ENCODE measurements at regions not wholly inside any gene's neighbourhood (a gene's known extent, or its start where the extent isn't known, plus 50 kb on each side); places are given as distances from the start of the nearest gene placed in this dataset.
"Not testable (repeated sequence)": the region's sequence is repeated elsewhere in the genome, so short reads cannot be mapped to it uniquely, and the experiment has no call there.

GRCh38 chrX:13518126-13518525 is 51.3 kb upstream of the EGFL6 start:
- DNase-seq (ENCODE audit: low read depth in 2 of 2) = no peak

- no peak for DNase-seq (ENCODE audit: low read depth in 2 of 2)
Measured at GRCh38 chrX:13515211-13515930, 54.0 kb upstream of the EGFL6 start.

- no peak for DNase-seq (ENCODE audit: low read depth in 2 of 2)
Measured at GRCh38 chrX:13511944-13512330, 57.5 kb upstream of the EGFL6 start.

GRCh38 chrX:13511241-13511943 is 58.0 kb upstream of the EGFL6 start:
- DNase-seq (ENCODE audit: low read depth in 2 of 2) = no peak

- no peak for DNase-seq (ENCODE audit: low read depth in 2 of 2)
Measured at GRCh38 chrX:13507893-13508292, 61.5 kb upstream of the EGFL6 start.

- peak; percentile 6 to 15 for DNase-seq (ENCODE audit: low read depth in 2 of 2)
Measured at GRCh38 chrX:13506574-13506973, 62.8 kb upstream of the EGFL6 start.

GRCh38 chrX:13502590-13502989 is 66.8 kb upstream of the EGFL6 start:
- no peak for DNase-seq (ENCODE audit: low read depth in 2 of 2)

GRCh38 chrX:13499736-13500135 is 69.7 kb upstream of the EGFL6 start:
- no peak for DNase-seq (ENCODE audit: low read depth in 2 of 2)

GRCh38 chrX:13498238-13498637 is 71.2 kb upstream of the EGFL6 start:
- no peak for DNase-seq (ENCODE audit: low read depth in 2 of 2)

GRCh38 chrX:13495232-13495631 is 74.2 kb upstream of the EGFL6 start:
- DNase-seq (ENCODE audit: low read depth in 2 of 2) = no peak

GRCh38 chrX:13494562-13494961 is 74.8 kb upstream of the EGFL6 start:
- no peak for DNase-seq (ENCODE audit: low read depth in 2 of 2)

- DNase-seq (ENCODE audit: low read depth in 2 of 2) = no peak
Measured at GRCh38 chrX:13493659-13494058, 75.7 kb upstream of the EGFL6 start.

GRCh38 chrX:13492286-13492685 is 77.1 kb upstream of the EGFL6 start:
- no peak for DNase-seq (ENCODE audit: low read depth in 2 of 2)

GRCh38 chrX:13491061-13491460 is 78.3 kb upstream of the EGFL6 start:
- no peak for DNase-seq (ENCODE audit: low read depth in 2 of 2)

- DNase-seq (ENCODE audit: low read depth in 2 of 2) = no peak
Measured at GRCh38 chrX:13489454-13489853, 79.9 kb upstream of the EGFL6 start.

GRCh38 chrX:13487731-13488505 is 81.5 kb upstream of the EGFL6 start:
- peak in 1 of 2 donors; percentile 3 for DNase-seq (ENCODE audit: low read depth in 2 of 2)

- DNase-seq (ENCODE audit: low read depth in 2 of 2) = no peak
Measured at GRCh38 chrX:13485167-13485566, 84.2 kb upstream of the EGFL6 start.

- DNase-seq (ENCODE audit: low read depth in 2 of 2) = peak in 1 of 2 donors; percentile 10
Measured at GRCh38 chrX:13483773-13484172, 85.6 kb upstream of the EGFL6 start.

GRCh38 chrX:13482746-13483541 is 86.5 kb upstream of the EGFL6 start:
- no peak for DNase-seq (ENCODE audit: low read depth in 2 of 2)

GRCh38 chrX:13480780-13481179 is 88.6 kb upstream of the EGFL6 start:
- DNase-seq (ENCODE audit: low read depth in 2 of 2) = not testable (repeated sequence)

GRCh38 chrX:13479452-13479813 is 90.0 kb upstream of the EGFL6 start:
- no peak for DNase-seq (ENCODE audit: low read depth in 2 of 2)

All from stimulated activated CD8-positive, alpha-beta memory T cell treated with anti-CD3 and anti-CD28 coated beads, Interleukin-7, amount 100 ng/mL, for 4 hours (primary cell).